Upper lobe of left lung (tissue), 4 donors: ENCODE measurements at regions not wholly inside any gene's neighbourhood (a gene's known extent, or its start where the extent isn't known, plus 50 kb on each side); places are given as distances from the start of the nearest gene placed in this dataset.

ENCODE experiments used
- EP300 ChIP-seq, 4 donors: sonication (generic); formaldehyde crosslinking; IDR thresholded peaks; one replicate each; pipeline ENCODE4 v1.5.1; 2017; ENCODE audit warnings: antibody characterized with exemption in 4 of 4, control low read depth in 2 of 4
- POLR2A ChIP-seq, 4 donors: fragments of 450-650 bp; IDR thresholded peaks; one replicate each; pipeline ENCODE4 v1.5.1; 2016 to 2017; ENCODE audit warnings: antibody characterized with exemption in 4 of 4, mild to moderate bottlenecking in 2 of 4
- POLR2AphosphoS5 ChIP-seq, 2 donors: sonication (generic); formaldehyde crosslinking; IDR thresholded peaks; one replicate each; pipeline ENCODE4 v1.5.1; 2017; ENCODE audit warnings: antibody characterized with exemption in 2 of 2
- TF ChIP-seq, protein P1 (sequence below), 6 experiments: fragments of 450-650 bp in 4 of 6; fragments of 200-600 bp in 2 of 6; sonication (generic) in 2 of 6; IDR thresholded peaks; one replicate each; pipeline ENCODE4 v1.5.1; 2016 to 2019; ENCODE audit warnings: antibody characterized with exemption in 6 of 6

DNA sequence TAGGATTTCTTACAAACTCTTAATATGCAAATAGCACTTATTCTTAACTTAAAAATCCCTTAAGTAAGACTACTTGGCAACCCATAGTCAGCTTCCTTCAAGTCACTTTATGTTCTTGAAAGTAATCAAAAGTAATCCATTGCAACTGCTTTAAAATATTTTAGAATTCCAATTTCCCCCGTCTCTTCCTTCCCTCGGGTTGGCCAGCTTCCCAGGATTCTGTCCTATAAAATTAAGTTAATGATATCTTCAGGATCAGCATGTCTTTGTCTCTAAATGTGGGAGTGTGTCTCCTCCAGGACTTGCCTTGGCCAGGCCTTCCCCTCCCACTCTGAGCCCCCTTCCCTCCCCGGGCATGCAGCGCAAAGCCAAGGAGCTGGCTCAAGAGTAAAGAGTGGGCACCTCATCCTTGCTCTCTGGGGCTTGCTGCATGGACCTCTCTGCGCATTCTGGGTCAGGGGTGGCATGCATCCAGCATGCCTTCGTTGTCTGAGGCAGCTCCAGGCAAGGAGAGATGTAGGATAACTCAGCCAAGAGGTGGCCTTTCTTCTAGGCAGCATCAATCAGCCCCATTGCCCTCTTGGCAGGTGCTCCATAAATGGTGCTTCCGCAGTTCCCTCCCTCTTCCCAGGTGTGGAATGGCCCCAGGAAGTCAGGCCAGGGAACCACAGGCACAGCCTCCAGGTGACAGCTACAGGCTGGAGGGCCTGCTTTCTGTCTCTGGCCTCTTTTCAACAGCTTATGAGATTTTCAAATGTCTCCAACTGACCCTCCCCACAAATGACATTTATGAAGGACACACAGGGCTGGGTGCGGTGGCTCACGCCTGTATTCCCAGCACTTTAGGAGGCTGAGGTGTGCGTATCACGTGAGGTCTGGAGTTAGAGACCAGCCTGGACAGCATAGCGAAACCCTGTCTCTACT is 108.7 kb upstream of the ALDH1A3 start:
- TF ChIP-seq, protein P1, sequence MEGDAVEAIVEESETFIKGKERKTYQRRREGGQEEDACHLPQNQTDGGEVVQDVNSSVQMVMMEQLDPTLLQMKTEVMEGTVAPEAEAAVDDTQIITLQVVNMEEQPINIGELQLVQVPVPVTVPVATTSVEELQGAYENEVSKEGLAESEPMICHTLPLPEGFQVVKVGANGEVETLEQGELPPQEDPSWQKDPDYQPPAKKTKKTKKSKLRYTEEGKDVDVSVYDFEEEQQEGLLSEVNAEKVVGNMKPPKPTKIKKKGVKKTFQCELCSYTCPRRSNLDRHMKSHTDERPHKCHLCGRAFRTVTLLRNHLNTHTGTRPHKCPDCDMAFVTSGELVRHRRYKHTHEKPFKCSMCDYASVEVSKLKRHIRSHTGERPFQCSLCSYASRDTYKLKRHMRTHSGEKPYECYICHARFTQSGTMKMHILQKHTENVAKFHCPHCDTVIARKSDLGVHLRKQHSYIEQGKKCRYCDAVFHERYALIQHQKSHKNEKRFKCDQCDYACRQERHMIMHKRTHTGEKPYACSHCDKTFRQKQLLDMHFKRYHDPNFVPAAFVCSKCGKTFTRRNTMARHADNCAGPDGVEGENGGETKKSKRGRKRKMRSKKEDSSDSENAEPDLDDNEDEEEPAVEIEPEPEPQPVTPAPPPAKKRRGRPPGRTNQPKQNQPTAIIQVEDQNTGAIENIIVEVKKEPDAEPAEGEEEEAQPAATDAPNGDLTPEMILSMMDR (IDR thresholded peaks at IDR 0.05) = no peak
- TF ChIP-seq POLR2A (IDR thresholded peaks at IDR 0.05) (no peak), POLR2AphosphoS5 (IDR thresholded peaks at IDR 0.05) (no peak), EP300 (IDR thresholded peaks at IDR 0.05) (no peak)
